ENCODE measurements at regions not wholly inside any gene's neighbourhood (a gene's known extent, or its start where the extent isn't known, plus 50 kb on each side); places are given as distances from the start of the nearest gene placed in this dataset.

DNA sequence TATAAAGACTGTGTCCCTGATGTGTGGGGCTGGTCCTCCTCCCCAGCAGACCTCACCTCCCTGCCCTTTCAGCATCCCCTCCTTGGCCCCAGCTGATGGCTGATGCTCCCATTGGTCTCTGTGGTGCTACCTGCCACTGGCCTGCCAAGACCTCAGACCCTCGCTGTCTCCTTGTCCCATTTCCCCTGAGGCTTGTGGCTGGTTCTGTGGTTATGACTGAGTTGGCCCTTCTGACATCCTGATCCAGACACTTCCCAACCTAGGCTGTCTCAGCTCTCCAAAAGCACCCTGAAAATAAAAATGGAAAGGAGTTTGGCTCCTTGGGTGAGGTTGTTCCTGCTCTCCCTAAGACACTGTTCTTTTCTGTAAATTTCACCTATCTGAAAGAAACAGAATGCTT lies 214.2 kb downstream of the RPS24 start:
- Histone ChIP-seq H3K36me3 (replicated peaks in 1 of 2; ENCODE audit: control insufficient read depth in 2 of 2, insufficient read depth in 2 of 2, low read length in 2 of 2) (no peaks in the 10 kb centered on the region), H3K4me2 (ENCODE audit: insufficient read depth, low read length, poor library complexity, severe bottlenecking) (no peak overlapping the region), H3K27ac (replicated peaks; ENCODE audit: low read length) (no peak overlapping the region), H3K14ac (ENCODE audit: low read length) (no peak overlapping the region), H2BK12ac (ENCODE audit: low read length) (no peak overlapping the region), H3K18ac (ENCODE audit: low read length) (no peak overlapping the region), H2AFZ (ENCODE audit: low read length) (no peak overlapping the region), H2BK15ac (ENCODE audit: low read length) (no peak overlapping the region), H2BK5ac (ENCODE audit: low read length) (no peak overlapping the region), H3K9ac (ENCODE audit: low read depth, low read length, poor library complexity) (no peak overlapping the region), H2AK5ac (ENCODE audit: low read depth, low read length) (no peak overlapping the region), H3K9me3 (replicated peaks in 1 of 2; ENCODE audit: control insufficient read depth in 2 of 2, insufficient read depth in 1 of 2, low read depth in 1 of 2, low read length in 2 of 2) (peaks cover 0 to 4% of the 10 kb centered on the region in 2 donors), H4K91ac (ENCODE audit: low read depth, low read length, poor library complexity) (no peak overlapping the region), H3K23ac (ENCODE audit: low read depth, low read length, poor library complexity) (no peak overlapping the region), H3K79me1 (ENCODE audit: low read depth, low read length) (no peaks in the 10 kb centered on the region), H3K4ac (ENCODE audit: low read length) (no peak overlapping the region), H3K4me3 (ENCODE audit: low read length in 2 of 2) (no peak overlapping the region), H2BK120ac (ENCODE audit: low read depth, low read length) (no peak overlapping the region), H3K4me1 (ENCODE audit: control insufficient read depth in 2 of 2, insufficient read depth in 1 of 2, low read depth in 1 of 2, low read length in 2 of 2) (no peaks in the 10 kb centered on the region), H4K8ac (ENCODE audit: low read depth, low read length) (no peak overlapping the region), H3K27me3 (ENCODE audit: control insufficient read depth in 3 of 3, insufficient read depth in 3 of 3, low read depth in 1 of 3, low read length in 3 of 3) (no peaks in the 10 kb centered on the region)
- WGBS, 2 donors (ENCODE audit: extremely low coverage in 2 of 2, insufficient read length in 2 of 2, insufficient replicate concordance in 1 of 2), result no CpG with 5 or more reads among the region's 1 CpG
- DNase-seq (ENCODE audit: low spot score), result no peak

GRCh38 chr10:78248651-78249464 lies 215.2 kb downstream of the RPS24 start:
- Histone ChIP-seq H2BK12ac (ENCODE audit: low read length) (no peak overlapping the region), H3K9ac (ENCODE audit: low read depth, low read length, poor library complexity) (no peak overlapping the region), H3K14ac (ENCODE audit: low read length) (no peak overlapping the region), H2AK5ac (ENCODE audit: low read depth, low read length) (no peak overlapping the region), H3K23ac (ENCODE audit: low read depth, low read length, poor library complexity) (no peak overlapping the region), H3K36me3 (replicated peaks in 1 of 2; ENCODE audit: control insufficient read depth in 2 of 2, insufficient read depth in 2 of 2, low read length in 2 of 2) (no peaks in the 10 kb centered on the region), H3K27ac (replicated peaks; ENCODE audit: low read length) (no peak overlapping the region), H3K4me3 (ENCODE audit: low read length in 2 of 2) (no peak overlapping the region), H4K8ac (ENCODE audit: low read depth, low read length) (no peak overlapping the region), H3K4ac (ENCODE audit: low read length) (no peak overlapping the region), H3K27me3 (ENCODE audit: control insufficient read depth in 3 of 3, insufficient read depth in 3 of 3, low read depth in 1 of 3, low read length in 3 of 3) (no peaks in the 10 kb centered on the region), H2AFZ (ENCODE audit: low read length) (no peak overlapping the region), H4K91ac (ENCODE audit: low read depth, low read length, poor library complexity) (no peak overlapping the region), H2BK5ac (ENCODE audit: low read length) (no peak overlapping the region), H3K4me1 (ENCODE audit: control insufficient read depth in 2 of 2, insufficient read depth in 1 of 2, low read depth in 1 of 2, low read length in 2 of 2) (no peaks in the 10 kb centered on the region), H3K4me2 (ENCODE audit: insufficient read depth, low read length, poor library complexity, severe bottlenecking) (no peak overlapping the region), H2BK120ac (ENCODE audit: low read depth, low read length) (no peak overlapping the region), H2BK15ac (ENCODE audit: low read length) (no peak overlapping the region), H3K9me3 (replicated peaks in 1 of 2; ENCODE audit: control insufficient read depth in 2 of 2, insufficient read depth in 1 of 2, low read depth in 1 of 2, low read length in 2 of 2) (no peaks in the 10 kb centered on the region), H3K18ac (ENCODE audit: low read length) (no peak overlapping the region), H3K79me1 (ENCODE audit: low read depth, low read length) (no peaks in the 10 kb centered on the region)
- DNase-seq (ENCODE audit: low spot score), result no peak
- WGBS, 2 donors (ENCODE audit: extremely low coverage in 2 of 2, insufficient read length in 2 of 2, insufficient replicate concordance in 1 of 2), result no CpG with 5 or more reads among the region's 22 CpGs

GRCh38 chr10:78249690-78250089 lies 216.0 kb downstream of the RPS24 start:
- Histone ChIP-seq H3K27me3 (ENCODE audit: control insufficient read depth in 3 of 3, insufficient read depth in 3 of 3, low read depth in 1 of 3, low read length in 3 of 3) (no peaks in the 10 kb centered on the region), H3K23ac (ENCODE audit: low read depth, low read length, poor library complexity) (no peak overlapping the region), H3K79me1 (ENCODE audit: low read depth, low read length) (no peaks in the 10 kb centered on the region), H3K18ac (ENCODE audit: low read length) (no peak overlapping the region), H3K27ac (replicated peaks; ENCODE audit: low read length) (no peak overlapping the region), H3K36me3 (replicated peaks in 1 of 2; ENCODE audit: control insufficient read depth in 2 of 2, insufficient read depth in 2 of 2, low read length in 2 of 2) (no peaks in the 10 kb centered on the region), H2BK120ac (ENCODE audit: low read depth, low read length) (no peak overlapping the region), H3K4ac (ENCODE audit: low read length) (no peak overlapping the region), H3K9me3 (replicated peaks in 1 of 2; ENCODE audit: control insufficient read depth in 2 of 2, insufficient read depth in 1 of 2, low read depth in 1 of 2, low read length in 2 of 2) (no peaks in the 10 kb centered on the region), H4K91ac (ENCODE audit: low read depth, low read length, poor library complexity) (no peak overlapping the region), H3K4me3 (ENCODE audit: low read length in 2 of 2) (no peak overlapping the region), H2AK5ac (ENCODE audit: low read depth, low read length) (no peak overlapping the region), H2AFZ (ENCODE audit: low read length) (no peak overlapping the region), H3K14ac (ENCODE audit: low read length) (no peak overlapping the region), H3K9ac (ENCODE audit: low read depth, low read length, poor library complexity) (no peak overlapping the region), H2BK15ac (ENCODE audit: low read length) (no peak overlapping the region), H2BK5ac (ENCODE audit: low read length) (no peak overlapping the region), H3K4me2 (ENCODE audit: insufficient read depth, low read length, poor library complexity, severe bottlenecking) (no peak overlapping the region), H4K8ac (ENCODE audit: low read depth, low read length) (no peak overlapping the region), H3K4me1 (ENCODE audit: control insufficient read depth in 2 of 2, insufficient read depth in 1 of 2, low read depth in 1 of 2, low read length in 2 of 2) (no peaks in the 10 kb centered on the region), H2BK12ac (ENCODE audit: low read length) (no peak overlapping the region)
- no CpG with 5 or more reads among the region's 3 CpGs for WGBS, 2 donors (ENCODE audit: extremely low coverage in 2 of 2, insufficient read length in 2 of 2, insufficient replicate concordance in 1 of 2)
- DNase-seq (ENCODE audit: low spot score), result no peak

DNA sequence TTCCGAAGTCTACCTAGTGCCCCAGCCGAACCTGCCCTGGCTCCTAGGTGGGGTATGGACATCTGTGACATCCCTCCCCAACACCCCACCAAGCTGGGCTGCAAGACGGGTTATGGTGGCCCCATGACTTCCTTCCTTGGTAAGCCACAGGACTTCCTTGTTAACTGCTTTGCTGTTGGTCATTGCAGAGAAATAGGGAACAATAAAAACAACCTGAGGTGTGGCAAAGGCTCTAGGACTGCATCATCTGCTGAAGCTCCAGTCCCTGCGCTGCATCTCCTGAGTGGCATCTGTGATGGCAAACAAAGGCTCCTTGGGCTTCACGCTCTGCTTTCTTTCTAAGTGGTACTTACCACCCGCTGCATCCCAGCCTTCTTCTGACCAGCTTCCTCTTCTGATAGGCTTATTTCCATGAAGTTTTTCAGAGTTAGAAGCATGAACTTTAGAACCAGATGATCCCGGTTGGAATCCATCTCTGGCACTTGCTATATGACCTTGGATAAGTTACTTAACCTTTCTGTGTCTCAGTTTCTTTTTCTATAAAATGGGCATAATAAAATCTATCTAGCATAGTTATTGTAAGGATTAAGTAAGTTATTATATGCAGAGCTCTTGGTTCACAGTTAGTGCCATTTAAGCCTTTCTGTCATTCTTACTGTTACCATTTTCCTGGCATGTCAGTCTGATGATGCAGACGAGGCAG lies 216.8 kb downstream of the RPS24 start:
- H3K9ac ChIP-seq (ENCODE audit: low read depth, low read length, poor library complexity), result no peak overlapping the region
- no peak overlapping the region for H4K8ac ChIP-seq (ENCODE audit: low read depth, low read length)
- H3K4me3 ChIP-seq (ENCODE audit: low read length in 2 of 2), result no peak overlapping the region
- no peak overlapping the region for H3K27ac ChIP-seq (replicated peaks; ENCODE audit: low read length)
- no peaks in the 10 kb centered on the region for H3K36me3 ChIP-seq (replicated peaks in 1 of 2; ENCODE audit: control insufficient read depth in 2 of 2, insufficient read depth in 2 of 2, low read length in 2 of 2)
- WGBS, 2 donors (ENCODE audit: extremely low coverage in 2 of 2, insufficient read length in 2 of 2, insufficient replicate concordance in 1 of 2), result no CpG with 5 or more reads among the region's 8 CpGs
- H3K14ac ChIP-seq (ENCODE audit: low read length), result no peak overlapping the region
- no peaks in the 10 kb centered on the region for H3K4me1 ChIP-seq (ENCODE audit: control insufficient read depth in 2 of 2, insufficient read depth in 1 of 2, low read depth in 1 of 2, low read length in 2 of 2)
- H3K4me2 ChIP-seq (ENCODE audit: insufficient read depth, low read length, poor library complexity, severe bottlenecking), result no peak overlapping the region
- H2BK5ac ChIP-seq (ENCODE audit: low read length), result no peak overlapping the region
- H2BK15ac ChIP-seq (ENCODE audit: low read length), result no peak overlapping the region
- H3K23ac ChIP-seq (ENCODE audit: low read depth, low read length, poor library complexity), result no peak overlapping the region
- H4K91ac ChIP-seq (ENCODE audit: low read depth, low read length, poor library complexity), result no peak overlapping the region
- H2BK12ac ChIP-seq (ENCODE audit: low read length), result no peak overlapping the region
- no peak overlapping the region for H2BK120ac ChIP-seq (ENCODE audit: low read depth, low read length)
- DNase-seq (ENCODE audit: low spot score), result no peak
- no peaks in the 10 kb centered on the region for H3K27me3 ChIP-seq (ENCODE audit: control insufficient read depth in 3 of 3, insufficient read depth in 3 of 3, low read depth in 1 of 3, low read length in 3 of 3)
- H3K18ac ChIP-seq (ENCODE audit: low read length), result no peak overlapping the region
- no peak overlapping the region for H2AFZ ChIP-seq (ENCODE audit: low read length)
- no peak overlapping the region for H2AK5ac ChIP-seq (ENCODE audit: low read depth, low read length)
- H3K9me3 ChIP-seq (replicated peaks in 1 of 2; ENCODE audit: control insufficient read depth in 2 of 2, insufficient read depth in 1 of 2, low read depth in 1 of 2, low read length in 2 of 2), result no peaks in the 10 kb centered on the region
- no peaks in the 10 kb centered on the region for H3K79me1 ChIP-seq (ENCODE audit: low read depth, low read length)
- H3K4ac ChIP-seq (ENCODE audit: low read length), result no peak overlapping the region

All from neuronal stem cell (in vitro differentiated cells).